SH-SY5Y (cell line): ENCODE measurements at regions not wholly inside any gene's neighbourhood (a gene's known extent, or its start where the extent isn't known, plus 50 kb on each side); places are given as distances from the start of the nearest gene placed in this dataset.

Experiments
- GATA2 ChIP-seq: IDR thresholded peaks from 2 replicates; pipeline ENCODE4 v1.6.1; 2011; ENCODE audit warnings: mild to moderate bottlenecking, low read depth, low read length
- GATA3 ChIP-seq: IDR thresholded peaks from 2 replicates; pipeline ENCODE4 v1.6.1; 2011; ENCODE audit warnings: low read depth, mild to moderate bottlenecking, low read length, moderate library complexity

GRCh38 chr2:76194031-76194775 is 483.5 kb upstream of the GCFC2 start:
- no peak for TF ChIP-seq GATA3
- TF ChIP-seq GATA2: no peak
